HFF-Myc (cell line): ENCODE measurements at regions not wholly inside any gene's neighbourhood (a gene's known extent, or its start where the extent isn't known, plus 50 kb on each side); places are given as distances from the start of the nearest gene placed in this dataset.

ENCODE experiments used
- DNase-seq: peaks from one replicate; pipeline ENCODE4 v3.0.0-alpha.2; 2011; ENCODE audit warnings: low read depth; ENCODE audit errors: extremely low read depth
- H3K4me3 ChIP-seq: replicated peaks from 2 replicates; pipeline ENCODE4 v1.5.1; 2011; ENCODE audit warnings: low read depth, mild to moderate bottlenecking, control low read depth, low read length
- CTCF ChIP-seq: IDR thresholded peaks from 2 replicates; pipeline ENCODE4 v1.5.1; 2012; ENCODE audit warnings: mild to moderate bottlenecking, low read depth, low read length, control low read depth; ENCODE audit errors: missing control alignments

DNA sequence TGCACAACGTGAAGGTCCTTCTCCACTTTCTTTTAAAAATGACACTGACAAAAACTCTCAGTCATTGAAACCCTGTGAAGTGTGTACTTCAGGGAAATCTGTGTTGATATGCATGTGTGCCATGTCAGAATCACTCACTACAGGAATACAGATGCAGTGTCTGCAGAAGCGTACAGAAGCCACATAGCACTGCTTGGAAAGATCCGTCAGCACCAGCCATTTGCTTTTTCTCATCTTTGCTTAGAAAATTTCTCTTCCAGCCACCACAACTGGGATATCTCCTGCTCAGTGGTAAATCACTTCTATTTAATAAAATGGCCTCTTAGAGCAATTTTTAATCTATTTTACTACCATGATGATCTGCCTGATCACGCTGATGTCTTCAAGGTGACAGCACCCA, 91.3 kb upstream of the ARHGEF26 start:
- no peak overlapping the region for H3K4me3 ChIP-seq
- no peak for TF ChIP-seq CTCF
- DNase-seq: no peak

DNA sequence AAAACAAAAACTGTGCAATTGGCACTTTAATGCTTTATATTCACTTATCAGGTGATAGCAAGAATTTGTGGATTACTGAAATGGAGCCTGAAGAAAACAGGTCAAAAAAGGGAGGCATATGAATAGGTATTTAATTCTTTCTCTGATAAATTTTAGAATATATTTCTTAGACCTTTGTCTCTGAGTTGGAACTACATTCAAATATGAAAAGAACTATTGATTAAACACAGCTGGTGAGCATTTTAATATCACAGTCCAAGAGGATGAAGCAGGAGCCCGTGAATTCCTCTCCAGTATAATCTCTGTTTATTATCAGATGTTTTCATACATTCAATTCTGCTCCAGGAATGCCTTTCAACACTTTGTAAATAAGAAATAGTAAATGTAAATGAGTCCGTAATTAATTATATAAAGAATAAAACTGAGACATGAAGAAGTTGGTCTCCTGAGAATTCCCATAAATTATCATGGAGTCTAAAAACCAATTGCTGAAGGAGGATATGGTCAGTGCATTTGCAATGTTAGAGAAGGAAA, 86.3 kb upstream of the ARHGEF26 start:
- no peak for TF ChIP-seq CTCF
- H3K4me3 ChIP-seq: no peak overlapping the region
- no peak for DNase-seq

- DNase-seq: no peak
- TF ChIP-seq CTCF: peak; percentile 11
- no peak overlapping the region for H3K4me3 ChIP-seq
Observed at GRCh38 chr3:154040283-154040682, 80.9 kb upstream of the ARHGEF26 start.

DNA sequence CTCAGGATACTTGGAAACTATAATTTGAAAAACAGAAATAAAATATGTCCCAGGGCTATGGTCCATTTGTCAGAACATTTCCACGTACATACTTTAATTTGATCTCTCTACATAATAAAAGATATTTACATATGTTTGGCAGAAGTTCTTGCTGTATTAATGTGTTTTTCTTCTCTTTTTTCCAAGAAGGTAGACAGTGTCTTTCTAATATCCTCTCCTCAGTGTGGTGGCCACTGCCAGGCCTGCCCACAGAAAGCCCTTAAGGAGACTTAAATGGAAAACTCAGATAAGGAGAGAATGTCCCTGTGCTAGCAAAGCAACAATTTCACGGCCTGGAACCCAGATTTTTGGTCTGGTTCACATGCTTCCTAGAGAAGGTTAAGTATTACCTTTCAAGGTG, 76.5 kb upstream of the ARHGEF26 start:
- no peak for TF ChIP-seq CTCF
- no peak overlapping the region for H3K4me3 ChIP-seq
- DNase-seq: no peak

- DNase-seq: no peak
- no peak overlapping the region for H3K4me3 ChIP-seq
- no peak for TF ChIP-seq CTCF
Observed at GRCh38 chr3:154050216-154050615, 71.0 kb upstream of the ARHGEF26 start.

- H3K4me3 ChIP-seq: no peak overlapping the region
- no peak for DNase-seq
- TF ChIP-seq CTCF: no peak
Observed at GRCh38 chr3:154050766-154051165, 70.4 kb upstream of the ARHGEF26 start.

DNA sequence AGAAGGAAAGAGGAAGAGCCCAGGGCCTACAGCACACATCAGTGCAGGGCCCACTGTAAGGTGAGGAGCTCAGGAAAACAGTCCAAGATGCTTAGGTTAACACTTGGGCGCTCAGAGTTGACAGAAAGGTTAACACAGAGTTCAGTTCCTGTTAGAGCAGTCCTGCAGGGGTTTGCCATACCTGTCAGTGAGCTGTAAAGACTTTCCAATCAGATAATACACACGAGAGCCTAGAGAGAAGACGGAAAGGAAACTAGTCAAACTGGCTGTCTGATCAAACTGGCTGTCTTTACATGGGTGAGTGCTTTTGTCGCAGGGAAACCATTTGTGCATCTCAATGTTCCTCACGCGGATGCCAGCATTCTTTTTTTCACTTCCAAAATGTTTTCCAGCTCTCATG, 61.4 kb upstream of the ARHGEF26 start:
- TF ChIP-seq CTCF: no peak
- DNase-seq: no peak
- H3K4me3 ChIP-seq: no peak overlapping the region
